HG03039 (cell line): ENCODE measurements at regions not wholly inside any gene's neighbourhood (a gene's known extent, or its start where the extent isn't known, plus 50 kb on each side); places are given as distances from the start of the nearest gene placed in this dataset.
"Not testable (repeated sequence)": the region's sequence is repeated elsewhere in the genome, so short reads cannot be mapped to it uniquely, and the experiment has no call there.

ENCODE experiments used
- ATAC-seq: cut with Tn5 transposase; IDR thresholded peaks from one replicate; pipeline ENCODE4 v1.9.1; 2021; ENCODE audit warnings: mild to moderate bottlenecking, moderate library complexity; ENCODE audit not compliant: unreplicated experiment

GRCh38 chr2:47653902-47654789, 83.4 kb upstream of the KCNK12 start:
- no peak for ATAC-seq

DNA sequence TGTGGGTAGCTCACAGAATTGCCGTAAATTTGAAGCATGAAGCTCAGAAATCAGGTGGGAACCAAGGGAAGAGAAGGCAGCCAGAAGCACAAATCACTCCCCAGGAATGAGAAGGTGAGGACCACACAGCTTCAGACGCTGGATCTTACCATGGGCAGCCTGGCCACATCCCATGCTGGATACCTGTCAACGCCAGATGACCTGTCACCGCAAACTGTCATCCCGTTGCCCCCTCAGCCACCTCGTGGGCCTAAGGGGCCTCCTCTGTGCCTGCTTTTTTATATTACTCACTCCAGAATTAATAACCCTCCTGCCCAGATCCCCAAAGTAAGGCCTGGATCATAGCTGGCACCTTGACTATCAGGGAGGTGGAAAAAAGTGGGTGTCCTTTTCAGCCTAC, 82.3 kb upstream of the KCNK12 start:
- no peak for ATAC-seq

DNA sequence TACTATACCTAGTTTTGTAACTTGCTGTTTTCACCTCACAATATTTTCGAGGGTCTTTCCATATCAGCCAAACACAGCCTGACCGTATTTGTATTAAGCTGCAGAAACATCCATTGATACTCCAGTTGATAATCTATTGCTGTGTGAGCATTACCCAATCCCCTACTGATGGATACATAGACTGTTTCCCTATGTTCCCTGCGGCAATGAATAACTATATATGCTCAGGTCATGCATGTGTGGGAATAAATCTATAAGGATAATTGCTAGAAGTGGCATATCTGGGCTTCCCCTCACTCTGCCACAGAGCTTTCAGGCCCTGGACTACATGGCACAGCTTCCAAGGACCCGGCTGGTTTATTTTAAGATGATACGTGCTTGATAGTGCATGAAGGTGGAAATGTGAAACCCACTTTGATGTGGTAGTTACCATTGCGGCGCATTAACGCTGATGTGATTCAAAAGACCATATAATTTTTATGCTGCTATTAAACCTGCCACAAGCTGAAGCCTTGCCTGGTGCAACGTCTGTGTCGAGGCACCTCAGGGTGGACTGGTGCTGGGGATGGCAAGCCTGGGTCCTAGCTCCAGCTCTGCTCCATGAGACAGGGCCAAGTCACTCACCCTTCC, 81.4 kb upstream of the KCNK12 start:
- ATAC-seq, result no peak

DNA sequence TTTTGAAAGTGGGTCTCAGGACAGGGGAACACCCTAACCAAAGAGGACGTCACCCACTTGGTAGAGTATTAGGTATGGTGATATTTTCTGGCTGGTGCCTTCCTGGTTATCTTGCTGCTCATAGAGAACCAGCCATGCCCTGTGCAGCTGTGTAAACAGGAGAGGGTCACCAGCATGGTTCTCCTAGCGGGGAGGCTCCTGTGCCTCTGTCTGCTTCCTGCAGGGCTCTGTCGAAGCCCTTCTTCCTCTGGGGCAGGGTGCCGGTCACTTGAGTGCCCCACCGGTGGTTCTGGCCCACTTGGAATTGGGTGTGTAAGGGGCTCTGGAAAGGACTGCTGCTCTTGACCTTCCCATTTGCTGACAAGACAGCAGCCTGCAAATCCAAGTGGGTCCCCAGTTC, 80.5 kb upstream of the KCNK12 start:
- ATAC-seq, result no peak

GRCh38 chr2:47650001-47650535, 79.3 kb upstream of the KCNK12 start:
- ATAC-seq, result no peak

- ATAC-seq, result no peak
Measured at GRCh38 chr2:47645246-47645645, 74.5 kb upstream of the KCNK12 start.

DNA sequence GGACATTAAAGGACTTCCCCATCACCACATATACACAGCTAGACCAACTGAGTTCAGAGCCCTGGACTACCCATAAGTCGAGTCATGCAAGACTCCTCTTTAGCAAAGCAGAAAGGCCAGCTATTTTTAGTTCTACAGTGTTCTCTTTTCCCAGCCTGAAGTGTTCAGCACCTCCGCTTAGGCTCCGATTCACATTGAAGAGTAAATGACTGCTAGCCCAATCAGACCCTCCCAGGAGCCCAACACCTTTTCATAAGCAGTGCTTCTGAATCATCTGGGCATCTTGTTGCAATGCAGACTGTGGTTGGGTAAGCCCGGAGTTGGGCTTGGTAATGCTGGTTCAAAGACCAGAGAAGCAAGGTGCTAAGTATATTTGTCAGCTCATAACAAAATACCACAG, 73.6 kb upstream of the KCNK12 start:
- ATAC-seq, result no peak

GRCh38 chr2:47641366-47641765, 70.6 kb upstream of the KCNK12 start:
- no peak for ATAC-seq

DNA sequence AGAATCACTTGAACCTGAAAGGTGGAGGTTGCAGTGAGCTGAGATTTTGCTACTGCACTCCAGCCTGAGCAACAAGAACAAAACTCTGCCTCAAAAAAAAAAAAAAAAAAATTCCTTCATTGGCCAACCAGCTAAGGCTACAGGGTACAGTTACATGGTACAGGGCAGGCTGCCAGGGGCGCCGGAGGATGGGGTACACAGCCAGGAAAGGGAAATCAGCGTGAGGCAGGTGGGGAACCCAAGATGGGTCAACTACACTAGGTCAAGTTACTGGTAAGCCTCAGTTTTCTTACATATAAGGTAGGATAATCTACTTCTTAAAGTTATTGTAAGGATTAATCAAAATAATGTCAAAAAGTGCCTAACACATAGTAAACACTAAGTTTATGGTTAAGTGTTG, 69.6 kb upstream of the KCNK12 start:
- ATAC-seq, result no peak

DNA sequence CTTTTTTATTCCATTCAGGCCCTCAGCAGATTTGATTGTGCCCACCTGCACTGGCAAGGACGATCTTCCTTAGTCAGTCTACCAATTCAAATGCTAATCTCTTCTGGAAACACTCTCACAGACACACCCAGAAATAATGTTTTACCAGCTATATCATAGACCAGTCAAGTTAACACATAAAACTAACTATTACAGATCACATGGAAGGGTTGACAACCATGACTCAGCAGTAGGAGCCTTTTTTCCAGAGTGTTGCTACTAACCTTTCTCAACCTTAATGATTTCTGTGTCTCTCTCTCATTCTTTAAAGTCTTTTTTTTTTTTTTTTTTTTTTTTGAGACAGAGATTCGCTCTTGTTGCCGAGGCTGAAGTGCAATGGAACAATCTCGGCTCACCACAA, 68.7 kb upstream of the KCNK12 start:
- ATAC-seq, result no peak

DNA sequence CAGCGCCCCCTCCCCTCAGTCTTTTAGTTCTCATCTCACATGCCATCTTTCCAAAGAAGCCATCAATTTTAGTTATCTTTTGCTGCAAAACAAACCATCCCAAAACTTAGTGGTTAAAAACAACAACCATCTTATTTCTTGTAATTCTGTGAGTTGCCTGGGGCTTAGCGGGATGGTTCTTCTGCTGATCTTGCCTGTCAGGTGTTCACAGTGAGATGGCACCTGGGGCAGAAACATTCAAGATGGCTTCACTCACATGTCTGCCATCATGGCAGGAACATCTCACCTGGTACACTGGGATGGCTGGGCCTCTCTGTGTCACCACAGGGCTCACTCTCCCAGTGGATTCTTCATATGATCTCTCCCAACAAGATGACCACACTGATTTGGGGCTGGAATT, 67.6 kb upstream of the KCNK12 start:
- ATAC-seq, result no peak

DNA sequence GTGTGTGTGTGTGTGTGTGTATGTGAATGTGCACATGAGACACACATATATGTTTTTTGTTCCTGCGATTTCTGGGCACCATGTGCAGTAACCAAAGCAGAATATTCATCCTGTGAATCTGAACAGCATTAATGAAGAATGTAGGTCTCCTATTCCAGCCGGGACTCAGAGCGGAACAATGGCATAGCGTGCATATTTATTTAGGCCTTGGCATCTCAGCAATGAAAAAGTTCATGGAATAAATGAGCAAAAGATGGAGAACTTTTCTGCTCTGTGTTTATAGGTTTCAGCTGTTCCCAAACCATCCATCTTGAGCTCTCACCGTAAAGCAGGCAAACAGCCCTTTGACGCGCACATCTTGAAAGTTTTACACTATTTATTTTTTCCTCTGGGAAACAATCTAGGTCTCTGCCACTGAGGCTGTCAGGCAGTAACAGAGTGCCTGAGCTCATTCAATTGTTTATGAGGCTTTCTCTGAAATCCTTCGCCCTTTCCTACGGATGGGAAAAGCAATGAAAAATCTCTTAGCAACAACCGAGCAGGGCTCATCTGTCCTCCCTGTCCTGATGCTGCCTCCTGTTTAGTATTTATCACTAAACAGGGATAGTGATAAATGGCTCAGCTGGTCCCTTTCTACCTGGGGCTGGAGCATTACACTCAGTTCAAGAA, 65.9 kb upstream of the KCNK12 start:
- no peak for ATAC-seq

DNA sequence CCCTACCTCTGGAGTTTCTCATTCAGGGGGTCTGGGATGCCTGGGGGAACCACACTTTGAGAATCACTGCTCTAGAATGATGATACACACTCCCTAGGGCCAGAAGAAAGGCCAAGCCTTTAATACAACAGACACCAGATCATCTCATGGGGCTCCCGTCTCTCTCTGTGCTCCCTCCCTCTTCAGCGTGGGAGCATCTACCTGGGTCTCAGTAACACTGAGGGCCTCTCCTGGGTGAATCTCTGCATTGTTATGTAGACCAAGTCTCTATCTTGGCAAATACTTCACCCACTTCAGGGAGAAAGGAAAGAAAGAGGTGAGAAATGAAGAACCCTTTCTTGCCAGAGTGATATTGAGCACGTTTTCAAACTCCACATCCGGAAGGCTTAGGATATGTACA, 65.4 kb upstream of the KCNK12 start:
- no peak for ATAC-seq

DNA sequence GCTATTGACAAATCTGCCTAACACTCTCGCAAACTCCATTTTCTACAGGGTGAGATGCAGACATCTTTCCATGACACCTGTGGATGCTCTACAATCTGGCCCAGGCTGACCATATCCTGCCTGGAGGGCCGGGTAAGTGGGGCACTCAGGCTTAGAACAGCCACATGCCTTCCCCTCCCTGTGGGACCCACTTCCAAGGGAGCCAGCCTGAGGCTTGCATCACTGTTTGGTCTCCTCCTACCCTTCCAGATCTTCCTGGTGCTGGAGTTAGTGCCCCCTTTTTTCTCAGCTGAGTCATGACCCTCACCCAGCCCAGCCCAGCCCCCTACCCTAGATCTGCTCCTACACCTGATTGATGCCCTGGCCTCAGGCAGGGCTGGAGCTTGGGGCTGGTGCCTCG, 62.0 kb upstream of the KCNK12 start:
- ATAC-seq, result no peak

GRCh38 chr2:47631792-47632398, 61.1 kb upstream of the KCNK12 start:
- no peak for ATAC-seq

GRCh38 chr2:47631306-47631705, 60.5 kb upstream of the KCNK12 start:
- no peak for ATAC-seq

- ATAC-seq, result no peak
Measured at GRCh38 chr2:47629501-47630460, 59.0 kb upstream of the KCNK12 start.

DNA sequence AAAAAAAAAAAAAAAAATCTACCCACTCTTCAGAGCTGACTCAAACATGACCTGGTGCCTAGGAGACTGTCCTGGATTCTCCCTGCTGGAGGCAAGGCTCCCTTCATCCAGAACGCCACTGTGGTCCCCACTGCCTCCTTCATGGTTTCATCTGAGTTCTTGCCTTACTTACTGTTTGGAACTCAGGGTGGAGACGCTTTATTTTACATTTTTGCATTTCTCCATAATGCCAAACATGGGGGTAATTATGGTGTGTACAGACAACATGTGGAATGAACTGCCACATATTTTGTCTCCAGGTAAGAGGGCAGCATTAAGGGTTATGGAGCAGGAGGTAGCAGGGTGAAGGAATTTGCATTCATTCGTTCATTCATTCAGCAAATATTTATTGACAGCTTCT, 58.1 kb upstream of the KCNK12 start:
- ATAC-seq, result no peak

GRCh38 chr2:47626664-47627063, 55.9 kb upstream of the KCNK12 start:
- ATAC-seq, result no peak

- ATAC-seq, result not testable (repeated sequence)
Measured at GRCh38 chr2:47623140-47623539, 52.4 kb upstream of the KCNK12 start.
